GM12801 (cell line): ENCODE measurements at regions not wholly inside any gene's neighbourhood (a gene's known extent, or its start where the extent isn't known, plus 50 kb on each side); places are given as distances from the start of the nearest gene placed in this dataset.

Experiments used
- CTCF ChIP-seq: IDR thresholded peaks from one replicate; pipeline ENCODE4 v1.5.1; 2011; ENCODE audit warnings: control low read depth; ENCODE audit not compliant: insufficient read length; ENCODE audit errors: extremely low read depth

- no peak for TF ChIP-seq CTCF
These were observed 130.1 kb downstream of the KLF12 start for GRCh38 chr13:74004109-74004508.

GRCh38 chr13:74003374-74003773, 130.8 kb downstream of the KLF12 start:
- TF ChIP-seq CTCF: no peak

GRCh38 chr13:74000876-74001275, 133.3 kb downstream of the KLF12 start:
- TF ChIP-seq CTCF: no peak

- TF ChIP-seq CTCF: no peak
These were observed 135.6 kb downstream of the KLF12 start for GRCh38 chr13:73998631-73999030.

- TF ChIP-seq CTCF: no peak
These were observed 136.2 kb downstream of the KLF12 start for GRCh38 chr13:73997964-73998363.

GRCh38 chr13:73996569-73996968, 137.6 kb downstream of the KLF12 start:
- TF ChIP-seq CTCF: no peak

- TF ChIP-seq CTCF: no peak
These were observed 138.5 kb downstream of the KLF12 start for GRCh38 chr13:73995736-73996135.

- no peak for TF ChIP-seq CTCF
These were observed 140.5 kb downstream of the KLF12 start for GRCh38 chr13:73993661-73994060.
